Occipital lobe (tissue), 1 donor: ENCODE measurements at regions not wholly inside any gene's neighbourhood (a gene's known extent, or its start where the extent isn't known, plus 50 kb on each side); places are given as distances from the start of the nearest gene placed in this dataset.
"Not testable (repeated sequence)": the region's sequence is repeated elsewhere in the genome, so short reads cannot be mapped to it uniquely, and the experiment has no call there.

ENCODE experiments used
- DNase-seq: peaks from one replicate; lab custom pipeline; 2025; lab: John Stamatoyannopoulos, UW

GRCh38 chr4:62709618-62710252, 1509.6 kb downstream of the ADGRL3 start:
- DNase-seq: no peak

- DNase-seq: no peak
Measured at GRCh38 chr4:62706423-62706822, 1506.3 kb downstream of the ADGRL3 start.

GRCh38 chr4:62683799-62684566, 1483.9 kb downstream of the ADGRL3 start:
- DNase-seq: no peak

GRCh38 chr4:62676962-62677361, 1476.8 kb downstream of the ADGRL3 start:
- no peak for DNase-seq

GRCh38 chr4:62670514-62670913, 1470.4 kb downstream of the ADGRL3 start:
- no peak for DNase-seq

- no peak for DNase-seq
Measured at GRCh38 chr4:62661821-62662220, 1461.7 kb downstream of the ADGRL3 start.

GRCh38 chr4:62656006-62656405, 1455.9 kb downstream of the ADGRL3 start:
- DNase-seq: no peak

- DNase-seq: no peak
Measured at GRCh38 chr4:62644372-62644771, 1444.2 kb downstream of the ADGRL3 start.

- no peak for DNase-seq
Measured at GRCh38 chr4:62640296-62640695, 1440.2 kb downstream of the ADGRL3 start.

GRCh38 chr4:62627671-62628070, 1427.5 kb downstream of the ADGRL3 start:
- DNase-seq: no peak

GRCh38 chr4:62627141-62627540, 1427.0 kb downstream of the ADGRL3 start:
- no peak for DNase-seq

GRCh38 chr4:62622089-62622488, 1422.0 kb downstream of the ADGRL3 start:
- DNase-seq: no peak

GRCh38 chr4:62619971-62620370, 1419.8 kb downstream of the ADGRL3 start:
- DNase-seq: no peak

GRCh38 chr4:62618042-62618441, 1417.9 kb downstream of the ADGRL3 start:
- DNase-seq: no peak

GRCh38 chr4:62601737-62602136, 1401.6 kb downstream of the ADGRL3 start:
- no peak for DNase-seq

- not testable (repeated sequence) for DNase-seq
Measured at GRCh38 chr4:62595265-62595664, 1395.1 kb downstream of the ADGRL3 start.

GRCh38 chr4:62591756-62592155, 1391.6 kb downstream of the ADGRL3 start:
- no peak for DNase-seq

- DNase-seq: no peak
Measured at GRCh38 chr4:62588671-62589070, 1388.5 kb downstream of the ADGRL3 start.

- DNase-seq: no peak
Measured at GRCh38 chr4:62571494-62571893, 1371.4 kb downstream of the ADGRL3 start.

- no peak for DNase-seq
Measured at GRCh38 chr4:62560858-62561257, 1360.7 kb downstream of the ADGRL3 start.

GRCh38 chr4:62550121-62550520, 1350.0 kb downstream of the ADGRL3 start:
- no peak for DNase-seq

GRCh38 chr4:62549601-62550000, 1349.5 kb downstream of the ADGRL3 start:
- DNase-seq: no peak

GRCh38 chr4:62548765-62549164, 1348.6 kb downstream of the ADGRL3 start:
- no peak for DNase-seq
